Heart left ventricle (tissue), 16 donors: ENCODE measurements at regions not wholly inside any gene's neighbourhood (a gene's known extent, or its start where the extent isn't known, plus 50 kb on each side); places are given as distances from the start of the nearest gene placed in this dataset.

Experiments
- ATAC-seq, 4 donors: fragments of 200-7000 bp; cut with Tn5 transposase; one replicate each; pipeline ENCODE4 v1.9.1; 2020 to 2022; ENCODE audit warnings: moderate library complexity in 4 of 4, mild to moderate bottlenecking in 3 of 4, moderate number of reproducible peaks in 1 of 4
- DNase-seq, 5 donors: peaks; one replicate each; pipeline ENCODE4 v3.0.0-alpha.2; 2020
- H3K27ac ChIP-seq, 12 donors: fragments of 200-600 bp; sonication (generic) in 4 of 12; one replicate each; pipeline versions ENCODE4 v1.5.0 to v1.8.0; 2016 to 2022; ENCODE audit warnings: mild to moderate bottlenecking in 2 of 12
- H3K27me3 ChIP-seq, 9 donors: fragments of 200-600 bp; sonication (generic) in 2 of 9; one replicate each; pipeline versions ENCODE4 v1.5.1 to v1.8.0; 2016 to 2022; ENCODE audit warnings: mild to moderate bottlenecking in 3 of 9
- H3K36me3 ChIP-seq, 9 donors: fragments of 200-600 bp; sonication (generic) in 2 of 9; one replicate each; pipeline versions ENCODE4 v1.5.0 to v1.8.0; 2018 to 2022; ENCODE audit warnings: mild to moderate bottlenecking in 2 of 9
- H3K4me1 ChIP-seq, 12 donors: fragments of 200-600 bp; sonication (generic) in 4 of 12; one replicate each; pipeline versions ENCODE4 v1.5.0 to v1.8.0; 2016 to 2022; ENCODE audit warnings: mild to moderate bottlenecking in 3 of 12
- H3K4me3 ChIP-seq, 12 donors: fragments of 200-600 bp; sonication (generic) in 4 of 12; one replicate each; pipeline versions ENCODE4 v1.5.0 to v1.8.0; 2017 to 2022; ENCODE audit warnings: mild to moderate bottlenecking in 9 of 12, moderate library complexity in 4 of 12
- H3K9me3 ChIP-seq, 12 donors: fragments of 200-600 bp; sonication (generic) in 4 of 12; one replicate each; pipeline versions ENCODE4 v1.5.0 to v1.8.0; 2016 to 2022; ENCODE audit warnings: mild to moderate bottlenecking in 1 of 12
- CTCF ChIP-seq, 12 donors: fragments of 200-600 bp; sonication (generic) in 4 of 12; IDR thresholded peaks; one replicate each; pipeline versions ENCODE4 v1.5.0 to v1.8.0; 2018 to 2022; ENCODE audit warnings: antibody characterized with exemption in 12 of 12, mild to moderate bottlenecking in 5 of 12
- POLR2A ChIP-seq, 2 donors: fragments of 450-650 bp; IDR thresholded peaks; one replicate each; pipeline ENCODE4 v1.6.1; 2017; ENCODE audit warnings: antibody characterized with exemption in 2 of 2, mild to moderate bottlenecking in 2 of 2, moderate library complexity in 2 of 2
- WGBS, 4 donors: extraction: QIAGEN DNeasy Blood & Tissue Kit in 2 of 4; methylation state at CpG; one replicate each; pipeline versions ENCODE4 v1.1.5 to v1.1.7; 2013 to 2018; 5-methylcytosine and 5-hydroxymethylcytosine counted together
- intact Hi-C, 10 donors: fragments of 100-400 bp; cut with DNase I; formaldehyde crosslinking; loops; one replicate each; pipeline versions ENCODE4 v1.11.1 to v1.14.2; 2022
- donor health status: ischemic (EF 13 %, LVEDD 7.1; RV severe dilation, severe dysfunction).
- donor health status: healthy with polysubstance abuse.
- donor health status: DM: no; HTN: yes; CAD: no.
- donor health status: DM: no; HTN: no; CAD: no.
- donor health status: ischemic (EF 25% LVEDD 6.9; RV normal size, moderate dysfunction).
- donor health status: ischemic (EF 25% LVEDD 5.7; RV mildly dilated, moderate dysfunction).
- donor health status: healthy.
- donor health status: DM: yes; HTN: yes; CAD: no.
- donor health status: ischemic (EF 35%, LVEDD 5.7; RV mildly dilated, moderate dysfunction).
- donor health status: nonischemic (EF 11% LVEDD 7.7; RV severe dilation, severe dysfunction).
- donor health status: DM: yes; HTN: yes; CAD: no.
- donor health status: PGD.
- donor health status: ischemic (EF 29% LVEDD 5.4; RV normal size, mild dysfunction).
- donor health status: nonischemic (EF 23%, LVEDD 6.1; RV moderate dilation, normal function).

DNA sequence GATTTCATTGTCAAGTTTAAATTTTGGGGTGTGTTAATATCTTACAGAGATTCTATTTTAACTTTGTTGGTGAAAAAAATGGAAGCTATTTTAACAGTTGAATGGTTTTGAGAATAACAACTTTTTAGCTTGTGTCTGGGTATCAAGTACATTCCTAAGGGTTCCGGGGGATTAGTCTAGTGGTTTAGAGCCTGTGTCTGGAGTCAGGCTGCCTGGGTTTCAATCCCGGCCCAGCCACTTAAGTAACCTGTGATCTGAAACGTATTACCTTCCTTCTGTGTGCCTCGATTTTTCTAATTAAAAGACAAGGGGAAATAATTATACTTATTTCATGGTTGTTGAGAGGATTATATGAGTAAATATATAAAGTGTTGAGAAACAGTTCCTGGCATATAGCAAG, 288.6 kb upstream of the NR3C2 start:
- intact Hi-C loops: no loop called here

DNA sequence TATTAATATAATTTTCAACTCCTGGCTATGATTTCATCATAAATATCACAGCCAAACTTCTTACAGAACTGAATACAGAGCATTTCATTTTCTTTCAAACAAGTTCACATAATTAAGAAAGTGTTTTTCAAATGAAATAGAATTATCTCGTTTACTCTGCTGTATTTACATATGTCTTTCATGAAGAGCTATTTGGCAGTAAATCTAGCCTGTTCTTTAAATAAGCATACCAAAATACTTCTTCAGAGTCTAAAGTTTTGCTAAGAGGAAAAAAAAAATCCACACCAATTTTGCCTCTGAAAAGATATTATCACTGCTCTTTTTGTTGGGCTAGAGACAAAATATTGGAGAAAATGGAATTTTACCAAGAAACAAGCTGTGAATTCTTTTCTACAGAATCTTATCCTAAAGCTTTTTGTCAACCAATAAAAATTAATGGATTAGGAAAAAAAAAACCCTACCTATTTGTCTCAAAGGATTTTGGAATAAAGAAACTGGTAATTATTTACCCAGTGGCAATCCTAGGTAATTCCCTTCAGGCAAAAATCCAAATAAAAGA, 287.9 kb upstream of the NR3C2 start:
- WGBS, 4 donors: 35 to 69% (median 58%) methylated on average over 1 of the region's 1 CpG
- intact Hi-C loops: no loop called here
- no peaks in the 10 kb centered on the region for H3K36me3 ChIP-seq
- DNase-seq (no peak), ATAC-seq (no peak)
- no peak overlapping the region for H3K27ac ChIP-seq
- no peaks in the 10 kb centered on the region for H3K27me3 ChIP-seq
- no peak overlapping the region for H3K4me3 ChIP-seq
- TF ChIP-seq POLR2A (IDR thresholded peaks at IDR 0.05): no peak
- TF ChIP-seq CTCF (IDR thresholded peaks at IDR 0.05): no peak
- peaks cover 0 to 4% (median 0%) of the 10 kb centered on the region in 12 donors for H3K9me3 ChIP-seq
- no peaks in the 10 kb centered on the region for H3K4me1 ChIP-seq

More for the DNA sequence above, 288.6 kb upstream of the NR3C2 start:
- H3K9me3 ChIP-seq: no peaks in the 10 kb centered on the region
- H3K36me3 ChIP-seq: no peaks in the 10 kb centered on the region
- no peaks in the 10 kb centered on the region for H3K27me3 ChIP-seq
- TF ChIP-seq CTCF (IDR thresholded peaks at IDR 0.05) (no peak), POLR2A (IDR thresholded peaks at IDR 0.05) (no peak)
- H3K4me1 ChIP-seq: no peaks in the 10 kb centered on the region
- no peak for DNase-seq
- 89 to 98% (median 92%) methylated on average over 4 of the region's 4 CpGs for WGBS, 4 donors
- H3K4me3 ChIP-seq: no peak overlapping the region
- no peak overlapping the region for H3K27ac ChIP-seq
- no peak for ATAC-seq

DNA sequence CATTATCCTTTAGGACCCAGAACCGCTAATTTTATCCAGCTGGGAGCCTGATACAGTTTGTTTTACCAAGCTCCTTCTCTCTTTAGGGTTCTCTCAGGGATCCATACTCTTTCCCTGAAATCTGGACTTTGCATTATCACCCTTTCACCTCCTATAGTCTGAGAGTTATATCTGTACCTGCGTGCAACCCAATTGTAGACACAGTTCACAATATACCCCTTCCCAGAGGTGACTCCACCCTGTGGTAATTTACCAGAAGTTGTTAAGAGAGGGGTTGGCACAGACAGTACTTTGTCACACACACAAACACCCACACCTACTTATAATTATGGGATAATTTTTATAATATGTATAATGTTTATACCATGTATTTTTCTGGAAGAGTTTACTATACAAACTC, 275.8 kb upstream of the NR3C2 start:
- intact Hi-C loops: no loop called here
- Histone ChIP-seq H3K27me3 (no peaks in the 10 kb centered on the region), H3K4me3 (no peak overlapping the region), H3K27ac (no peak overlapping the region), H3K36me3 (no peaks in the 10 kb centered on the region), H3K9me3 (peaks cover 0 to 9% (median 2%) of the 10 kb centered on the region in 12 donors), H3K4me1 (peaks cover 0 to 12% (median 8%) of the 10 kb centered on the region in 12 donors)
- 91 to 97% (median 95%) methylated on average over 2 of the region's 2 CpGs for WGBS, 4 donors
- ATAC-seq: no peak
- no peak for DNase-seq
- no peak for TF ChIP-seq CTCF (IDR thresholded peaks at IDR 0.05)
- TF ChIP-seq POLR2A (IDR thresholded peaks at IDR 0.05): no peak

DNA sequence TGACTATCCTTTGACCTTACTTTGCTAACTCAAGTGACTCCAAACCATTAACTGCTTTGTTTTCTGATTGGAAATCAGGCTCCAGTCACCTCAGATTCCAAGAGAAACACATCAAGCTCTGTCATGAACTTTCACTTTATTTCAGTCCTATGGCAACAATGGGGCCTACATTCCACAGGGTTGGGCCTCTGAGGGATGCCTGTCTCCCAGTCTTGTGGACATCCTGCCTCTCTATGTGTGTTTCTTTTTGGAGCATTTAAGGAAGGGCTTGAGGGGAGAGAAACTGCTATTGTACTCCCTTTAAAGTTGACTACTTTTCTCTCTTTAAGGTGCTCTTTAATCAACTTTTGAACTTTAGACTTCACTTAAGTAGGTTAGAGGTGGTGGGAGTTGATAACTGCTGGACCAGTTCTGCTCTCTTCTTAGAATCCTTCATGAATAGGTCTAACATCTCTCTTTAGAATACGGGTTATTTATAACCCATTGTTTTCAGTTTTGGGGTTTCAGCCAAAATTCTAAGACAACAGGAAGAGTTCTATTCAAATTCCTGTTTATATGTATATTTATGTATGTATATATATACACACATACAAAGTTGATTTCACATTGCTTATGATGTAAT, 274.3 kb upstream of the NR3C2 start:
- Histone ChIP-seq H3K9me3 (no peaks in the 10 kb centered on the region), H3K4me1 (peaks cover 0 to 12% (median 8%) of the 10 kb centered on the region in 12 donors), H3K27ac (peak overlapping the region in 10 of 12 donors; percentile 8 to 68 (median 42)), H3K27me3 (no peaks in the 10 kb centered on the region), H3K4me3 (no peak overlapping the region), H3K36me3 (no peaks in the 10 kb centered on the region)
- 17 to 32% (median 24%) methylated on average over 1 of the region's 1 CpG for WGBS, 4 donors
- TF ChIP-seq POLR2A (IDR thresholded peaks at IDR 0.05) (no peak), CTCF (IDR thresholded peaks at IDR 0.05) (no peak)
- DNase-seq (peak in 2 of 5 donors; percentile 29 to 31), ATAC-seq (peak in 3 of 4 donors; percentile 49 to 68 (median 51))
- intact Hi-C loops: no loop called here
